Keratinocyte (primary cell): ENCODE measurements at regions not wholly inside any gene's neighbourhood (a gene's known extent, or its start where the extent isn't known, plus 50 kb on each side); places are given as distances from the start of the nearest gene placed in this dataset.

Experiments used
- DNase-seq: peaks from one replicate; pipeline ENCODE4 v3.0.0-alpha.2; 2011; ENCODE audit warnings: low read depth, missing footprints, low spot score
- FAIRE-seq: peaks from 2 replicates; lab custom pipeline; 2011; peaks lifted over from hg19 to GRCh38; lab: Jason Lieb, UNC
- H2AFZ ChIP-seq: 2 replicates; pipeline ENCODE4 v1.6.0; 2012; ENCODE audit warnings: low read length, control low read depth, inconsistent platforms; ENCODE audit not compliant: control insufficient read depth
- H3K27ac ChIP-seq: 2 replicates; pipeline ENCODE4 v1.5.1; 2011; ENCODE audit warnings: low read length; ENCODE audit not compliant: control insufficient read depth, insufficient read depth
- H3K27me3 ChIP-seq: 3 replicates; pipeline ENCODE4 v1.6.0; 2011; ENCODE audit warnings: low read length; ENCODE audit not compliant: control insufficient read depth, insufficient read depth; ENCODE audit errors: extremely low read depth
- H3K36me3 ChIP-seq, 2 experiments: 2 replicates in 1 of 2; 3 replicates in 1 of 2; pipeline ENCODE4 v1.5.1; 2011; ENCODE audit warnings: low read length in 2 of 2, mild to moderate bottlenecking in 1 of 2; ENCODE audit not compliant: control insufficient read depth in 2 of 2, insufficient read depth in 2 of 2; ENCODE audit errors: extremely low read depth in 1 of 2
- H3K4me1 ChIP-seq: 3 replicates; pipeline ENCODE4 v1.5.1; 2011; ENCODE audit warnings: low read length; ENCODE audit not compliant: control insufficient read depth, insufficient read depth; ENCODE audit errors: extremely low read depth
- H3K4me2 ChIP-seq: 3 replicates; pipeline ENCODE4 v1.6.0; 2011; ENCODE audit warnings: low read depth, low read length; ENCODE audit not compliant: control insufficient read depth, insufficient read depth; ENCODE audit errors: extremely low read depth
- H3K4me3 ChIP-seq, 3 experiments: fragments of 200-600 bp in 1 of 3; sonication (generic) in 1 of 3; 2 replicates in 2 of 3; 3 replicates in 1 of 3; pipeline ENCODE4 v1.5.1; 2011 to 2016; ENCODE audit warnings: low read length in 3 of 3, mild to moderate bottlenecking in 3 of 3, control low read depth in 2 of 3, inconsistent platforms in 1 of 3, low read depth in 1 of 3, mixed read lengths in 1 of 3, mixed run types in 1 of 3, moderate library complexity in 1 of 3; ENCODE audit not compliant: control insufficient read depth in 2 of 3, insufficient read depth in 2 of 3; ENCODE audit errors: extremely low read depth in 1 of 3
- H3K79me2 ChIP-seq: 2 replicates; pipeline ENCODE4 v1.6.0; 2012; ENCODE audit warnings: low read length; ENCODE audit not compliant: control insufficient read depth, insufficient read depth
- H3K9ac ChIP-seq: 3 replicates; pipeline ENCODE4 v1.6.0; 2011; ENCODE audit warnings: low read length; ENCODE audit not compliant: control insufficient read depth, insufficient read depth; ENCODE audit errors: extremely low read depth
- H3K9me1 ChIP-seq: 3 replicates; pipeline ENCODE4 v1.6.0; 2011; ENCODE audit warnings: low read length; ENCODE audit not compliant: control insufficient read depth, insufficient read depth; ENCODE audit errors: extremely low read depth
- H3K9me3 ChIP-seq: 2 replicates; pipeline ENCODE4 v1.5.1; 2012; ENCODE audit warnings: low read depth, low read length; ENCODE audit not compliant: control insufficient read depth
- H4K20me1 ChIP-seq: 3 replicates; pipeline ENCODE4 v1.6.0; 2011; ENCODE audit warnings: low read length; ENCODE audit not compliant: control insufficient read depth, insufficient read depth; ENCODE audit errors: extremely low read depth
- CTCF ChIP-seq, 3 experiments: IDR thresholded peaks in 1 of 3; conservative IDR thresholded peaks in 1 of 3; optimal IDR thresholded peaks in 1 of 3; 2 replicates in 2 of 3; 3 replicates in 1 of 3; pipeline versions ENCODE3 to v1.5.1; 2011; ENCODE audit warnings: low read length in 3 of 3, mild to moderate bottlenecking in 3 of 3, moderate library complexity in 2 of 3, control low read depth in 1 of 3, inconsistent platforms in 1 of 3; ENCODE audit not compliant: insufficient read depth in 2 of 3; ENCODE audit errors: extremely low read depth in 1 of 3
- EZH2 ChIP-seq: IDR thresholded peaks from one replicate; pipeline ENCODE4 v1.6.1; 2012; ENCODE audit warnings: inconsistent platforms, mild to moderate bottlenecking, low read length, moderate library complexity
- dilution Hi-C: fragments of 300-500 bp; cut with MboI; formaldehyde crosslinking; loops from one replicate; pipeline ENCODE4 v1.7.0; 2020; ENCODE audit warnings: low sequenced_read_pairs; ENCODE audit not compliant: extremely low pct_ligation_motif_present

GRCh38 chr11:112786196-112786595, 175.0 kb upstream of the NCAM1 start:
- Histone ChIP-seq H3K27me3 (no peaks in the 10 kb centered on the region), H3K36me3 (no peaks in the 10 kb centered on the region), H3K4me1 (peaks cover 5% of the 10 kb centered on the region), H3K9ac (no peak overlapping the region), H3K79me2 (no peaks in the 10 kb centered on the region), H2AFZ (no peak overlapping the region), H3K4me2 (no peak overlapping the region), H4K20me1 (no peaks in the 10 kb centered on the region), H3K27ac (no peak overlapping the region), H3K4me3 (no peak overlapping the region), H3K9me1 (no peaks in the 10 kb centered on the region), H3K9me3 (no peaks in the 10 kb centered on the region)
- no peak for TF ChIP-seq CTCF (optimal IDR thresholded peaks at IDR 0.05 in 1 of 3, IDR thresholded peaks at IDR 0.05 in 1 of 3, conservative IDR thresholded peaks at IDR 0.05 in 1 of 3; ENCODE audit: extremely low read depth in 1 of 3, insufficient read depth in 2 of 3, low read length in 3 of 3)
- no peak for TF ChIP-seq EZH2
- dilution Hi-C loops = no loop called here
- DNase-seq (no peak), FAIRE-seq (no peak)

GRCh38 chr11:112786886-112787530, 174.2 kb upstream of the NCAM1 start:
- H3K27ac ChIP-seq = no peak overlapping the region
- H3K9me1 ChIP-seq = no peaks in the 10 kb centered on the region
- FAIRE-seq (no peak), DNase-seq (no peak)
- no peak overlapping the region for H2AFZ ChIP-seq
- no peak overlapping the region for H3K4me3 ChIP-seq
- H3K79me2 ChIP-seq = no peaks in the 10 kb centered on the region
- no peaks in the 10 kb centered on the region for H4K20me1 ChIP-seq
- no peaks in the 10 kb centered on the region for H3K27me3 ChIP-seq
- no peak overlapping the region for H3K9ac ChIP-seq
- H3K9me3 ChIP-seq = no peaks in the 10 kb centered on the region
- dilution Hi-C loops = no loop called here
- TF ChIP-seq CTCF (optimal IDR thresholded peaks at IDR 0.05 in 1 of 3, IDR thresholded peaks at IDR 0.05 in 1 of 3, conservative IDR thresholded peaks at IDR 0.05 in 1 of 3; ENCODE audit: extremely low read depth in 1 of 3, insufficient read depth in 2 of 3, low read length in 3 of 3) (no peak), EZH2 (no peak)
- no peaks in the 10 kb centered on the region for H3K36me3 ChIP-seq
- H3K4me2 ChIP-seq = no peak overlapping the region
- H3K4me1 ChIP-seq = peaks cover 5% of the 10 kb centered on the region
